ENCODE measurements at regions not wholly inside any gene's neighbourhood (a gene's known extent, or its start where the extent isn't known, plus 50 kb on each side); places are given as distances from the start of the nearest gene placed in this dataset.

- no peak for DNase-seq
These were observed 164.6 kb upstream of the HES1 start for GRCh38 chr3:193971261-193971751.

- no peak for DNase-seq
These were observed 164.0 kb upstream of the HES1 start for GRCh38 chr3:193971966-193972365.

- no peak for DNase-seq
These were observed 163.1 kb upstream of the HES1 start for GRCh38 chr3:193972832-193973231.

- no peak for DNase-seq
These were observed 161.7 kb upstream of the HES1 start for GRCh38 chr3:193974191-193974652.

GRCh38 chr3:193974671-193975535 lies 161.0 kb upstream of the HES1 start:
- DNase-seq = no peak

- DNase-seq = no peak
These were observed 158.3 kb upstream of the HES1 start for GRCh38 chr3:193977622-193978021.

GRCh38 chr3:193978030-193978429 lies 157.9 kb upstream of the HES1 start:
- no peak for DNase-seq

- DNase-seq = no peak
These were observed 157.5 kb upstream of the HES1 start for GRCh38 chr3:193978486-193978885.

GRCh38 chr3:193980326-193980725 lies 155.6 kb upstream of the HES1 start:
- DNase-seq = no peak

GRCh38 chr3:193980905-193981304 lies 155.0 kb upstream of the HES1 start:
- no peak for DNase-seq

GRCh38 chr3:193981504-193981903 lies 154.4 kb upstream of the HES1 start:
- DNase-seq = no peak

- no peak for DNase-seq
These were observed 153.7 kb upstream of the HES1 start for GRCh38 chr3:193982258-193982659.

- DNase-seq = no peak
These were observed 151.8 kb upstream of the HES1 start for GRCh38 chr3:193983846-193984818.

- DNase-seq = no peak
These were observed 151.1 kb upstream of the HES1 start for GRCh38 chr3:193984876-193985275.

- DNase-seq = no peak
These were observed 148.8 kb upstream of the HES1 start for GRCh38 chr3:193987186-193987585.

GRCh38 chr3:193989186-193989585 lies 146.8 kb upstream of the HES1 start:
- DNase-seq = no peak

- DNase-seq = no peak
These were observed 144.1 kb upstream of the HES1 start for GRCh38 chr3:193991666-193992424.

GRCh38 chr3:193992425-193993037 lies 143.4 kb upstream of the HES1 start:
- no peak for DNase-seq

GRCh38 chr3:193996221-193996620 lies 139.7 kb upstream of the HES1 start:
- DNase-seq = no peak

GRCh38 chr3:193996641-193997089 lies 139.3 kb upstream of the HES1 start:
- DNase-seq = no peak

- no peak for DNase-seq
These were observed 138.5 kb upstream of the HES1 start for GRCh38 chr3:193997228-193998122.

All from activated CD4-positive, alpha-beta T cell treated with anti-CD3 and anti-CD28 coated beads, Interleukin-2, amount 50 U/mL, for 1 hour (primary cell).